Umbilical cord (tissue), 1 donor: ENCODE measurements at regions not wholly inside any gene's neighbourhood (a gene's known extent, or its start where the extent isn't known, plus 50 kb on each side); places are given as distances from the start of the nearest gene placed in this dataset.

Experiments
- DNase-seq: peaks from one replicate; pipeline ENCODE4 v3.0.0-alpha.2; 2015; ENCODE audit warnings: low spot score

DNA sequence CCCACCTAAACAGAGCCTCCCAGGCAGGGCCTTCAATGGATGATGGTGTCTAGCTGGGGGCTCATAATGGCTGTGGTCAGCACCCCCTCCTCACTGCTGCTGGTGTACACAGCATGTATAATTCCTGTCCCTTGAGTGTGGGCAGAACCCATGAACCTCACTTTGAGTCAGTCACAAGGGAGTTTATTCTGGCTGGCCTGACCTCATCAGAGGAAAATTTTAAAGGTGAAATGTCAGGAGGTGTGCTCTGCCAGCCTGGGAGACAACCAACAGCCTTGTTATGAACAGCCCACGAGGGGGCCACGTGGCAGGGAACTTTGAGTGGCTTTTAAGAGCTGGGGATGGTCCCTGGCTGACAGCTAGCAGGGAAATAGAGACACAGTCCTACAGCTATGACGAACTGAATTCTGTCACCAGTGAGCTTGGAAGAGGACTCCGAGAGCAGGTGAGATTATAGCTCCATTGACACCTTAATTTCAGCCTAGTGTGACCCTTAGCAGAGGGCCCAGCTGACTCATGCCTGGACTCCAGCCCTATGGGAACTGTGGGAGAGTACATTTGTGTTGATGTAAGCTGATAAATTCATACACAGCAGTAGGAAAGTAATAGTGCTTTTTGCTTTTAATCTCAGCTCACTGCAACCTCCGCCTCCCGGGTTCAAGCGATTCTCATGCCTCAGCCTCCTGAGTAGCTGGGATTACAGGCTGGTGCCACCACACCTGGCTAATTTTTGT is 73.5 kb upstream of the RUNX3 start:
- no peak for DNase-seq

DNA sequence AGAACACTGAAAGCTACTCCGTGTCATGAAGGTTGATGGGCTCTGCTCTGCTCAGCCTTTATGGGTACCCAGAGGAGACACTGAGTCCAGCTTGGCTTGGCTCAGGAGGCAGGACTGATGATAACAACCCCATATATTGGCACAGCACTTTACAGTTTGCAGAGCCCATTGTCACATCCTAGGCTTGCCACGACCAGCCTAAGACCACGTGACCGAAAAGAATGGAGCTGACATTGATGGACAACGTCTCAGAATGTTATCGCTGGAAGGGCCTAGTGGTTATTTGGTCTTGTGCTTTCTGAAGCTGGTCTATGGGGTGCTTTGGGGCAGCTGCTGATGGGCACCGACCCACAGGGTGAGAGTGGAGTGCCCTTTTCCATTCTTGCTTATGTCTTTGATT is 72.9 kb upstream of the RUNX3 start:
- DNase-seq = no peak

DNA sequence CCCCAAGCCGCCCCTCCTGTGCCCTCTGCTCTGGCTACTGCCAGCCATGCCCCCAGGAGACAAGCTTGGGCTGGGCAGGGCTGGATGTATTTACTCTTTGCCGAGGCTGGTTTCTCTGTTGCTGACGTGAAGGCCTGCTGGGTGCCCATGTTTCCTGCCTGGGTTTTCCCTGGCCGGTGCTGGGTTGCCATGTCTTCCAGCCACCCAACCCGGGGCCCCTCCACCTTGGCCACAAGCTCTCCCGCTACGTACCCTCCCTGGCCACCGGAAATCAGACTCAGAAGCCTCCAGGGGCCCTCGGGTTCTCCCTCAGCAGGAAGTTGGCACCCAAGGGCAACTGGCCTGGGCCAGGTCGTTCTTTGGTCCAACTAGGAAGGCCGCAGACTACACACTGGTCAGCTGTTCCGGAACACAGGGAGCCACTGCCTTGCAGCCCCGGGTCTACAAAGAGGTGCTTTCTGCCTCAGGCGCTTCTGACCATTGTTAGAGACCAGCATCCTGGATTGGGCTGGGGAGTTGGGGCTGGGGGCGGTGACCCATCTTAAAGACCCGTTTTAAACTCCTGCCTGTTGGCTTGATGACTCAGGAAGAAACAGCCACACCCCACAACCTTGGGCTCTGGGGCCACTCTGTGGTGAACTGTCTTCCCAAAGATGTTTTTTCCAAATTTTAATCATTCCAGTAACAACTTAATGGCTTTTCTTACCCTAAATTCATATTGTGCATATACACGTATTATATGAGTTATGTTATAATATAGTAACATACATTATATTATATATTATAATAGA is 71.2 kb upstream of the RUNX3 start:
- no peak for DNase-seq

DNA sequence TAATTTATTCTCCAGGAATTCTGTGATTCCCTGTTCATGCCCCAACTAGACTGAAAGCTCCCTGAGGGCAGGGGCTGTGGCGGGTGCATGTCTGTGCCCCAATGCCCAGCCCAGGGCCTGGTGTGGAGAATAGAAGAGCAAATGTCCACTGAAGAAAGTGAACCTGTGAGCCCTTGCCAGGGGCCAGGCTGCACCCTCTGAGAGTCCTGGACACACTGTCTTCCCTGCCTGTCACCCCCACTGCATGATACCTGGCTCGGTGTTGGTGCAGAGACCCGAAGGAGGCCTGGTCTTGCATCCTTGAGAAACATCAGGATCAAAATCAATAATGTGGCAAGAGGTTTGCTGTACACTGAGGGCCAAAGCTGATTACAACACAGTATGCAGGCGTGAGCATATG is 69.8 kb upstream of the RUNX3 start:
- no peak for DNase-seq

DNA sequence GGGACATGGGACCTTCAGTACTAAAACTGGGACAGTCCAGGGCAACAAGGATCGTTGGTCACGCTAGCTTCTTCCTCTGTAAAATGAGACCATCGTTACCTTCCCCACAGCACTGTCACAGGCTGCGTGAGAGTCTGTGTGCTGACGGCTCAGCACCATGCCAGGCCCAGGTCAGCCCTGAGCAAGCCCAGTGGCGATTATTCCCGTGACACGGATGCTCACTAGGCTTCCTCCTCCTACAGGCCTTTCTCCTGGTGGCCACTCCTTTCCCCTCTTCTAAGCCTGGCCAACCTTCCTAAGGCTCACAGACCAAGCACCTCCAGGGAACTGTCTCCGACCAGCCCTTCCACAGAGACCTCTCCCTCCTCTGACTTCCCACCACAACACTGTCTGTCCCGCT is 69.3 kb upstream of the RUNX3 start:
- no peak for DNase-seq

DNA sequence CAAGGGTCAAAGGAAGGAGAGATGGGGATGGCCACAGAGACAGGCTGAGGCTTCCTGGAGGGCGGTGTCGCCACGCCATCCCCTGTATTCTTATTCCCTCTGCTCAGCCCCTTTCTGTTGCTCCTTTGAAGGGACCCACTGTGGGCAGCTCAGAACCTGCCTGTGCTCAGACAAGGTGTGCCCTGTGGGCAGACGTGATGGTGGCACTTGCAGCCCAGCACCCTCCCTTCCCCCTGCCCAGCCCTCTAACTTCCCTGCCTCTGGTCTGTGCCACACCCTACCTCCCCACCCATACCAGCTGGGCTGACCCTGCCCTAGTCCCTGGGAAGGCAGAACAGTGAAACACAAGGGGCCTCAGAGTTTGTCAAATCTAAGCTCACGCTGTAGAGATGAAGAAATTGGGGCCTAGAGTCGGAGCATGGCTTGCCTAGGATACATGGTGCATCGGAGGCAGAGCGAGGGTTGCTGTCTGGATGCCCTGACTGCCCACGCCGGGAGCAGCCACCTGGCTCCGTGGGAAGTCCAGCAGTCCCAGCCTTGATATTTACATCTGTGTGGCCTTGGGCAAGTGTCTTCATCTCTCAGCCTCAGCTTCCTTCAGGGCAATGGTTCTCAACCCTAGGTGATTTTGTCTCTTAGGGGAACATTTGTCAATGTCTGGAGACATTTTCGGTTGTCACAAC is 68.6 kb upstream of the RUNX3 start:
- DNase-seq = no peak

DNA sequence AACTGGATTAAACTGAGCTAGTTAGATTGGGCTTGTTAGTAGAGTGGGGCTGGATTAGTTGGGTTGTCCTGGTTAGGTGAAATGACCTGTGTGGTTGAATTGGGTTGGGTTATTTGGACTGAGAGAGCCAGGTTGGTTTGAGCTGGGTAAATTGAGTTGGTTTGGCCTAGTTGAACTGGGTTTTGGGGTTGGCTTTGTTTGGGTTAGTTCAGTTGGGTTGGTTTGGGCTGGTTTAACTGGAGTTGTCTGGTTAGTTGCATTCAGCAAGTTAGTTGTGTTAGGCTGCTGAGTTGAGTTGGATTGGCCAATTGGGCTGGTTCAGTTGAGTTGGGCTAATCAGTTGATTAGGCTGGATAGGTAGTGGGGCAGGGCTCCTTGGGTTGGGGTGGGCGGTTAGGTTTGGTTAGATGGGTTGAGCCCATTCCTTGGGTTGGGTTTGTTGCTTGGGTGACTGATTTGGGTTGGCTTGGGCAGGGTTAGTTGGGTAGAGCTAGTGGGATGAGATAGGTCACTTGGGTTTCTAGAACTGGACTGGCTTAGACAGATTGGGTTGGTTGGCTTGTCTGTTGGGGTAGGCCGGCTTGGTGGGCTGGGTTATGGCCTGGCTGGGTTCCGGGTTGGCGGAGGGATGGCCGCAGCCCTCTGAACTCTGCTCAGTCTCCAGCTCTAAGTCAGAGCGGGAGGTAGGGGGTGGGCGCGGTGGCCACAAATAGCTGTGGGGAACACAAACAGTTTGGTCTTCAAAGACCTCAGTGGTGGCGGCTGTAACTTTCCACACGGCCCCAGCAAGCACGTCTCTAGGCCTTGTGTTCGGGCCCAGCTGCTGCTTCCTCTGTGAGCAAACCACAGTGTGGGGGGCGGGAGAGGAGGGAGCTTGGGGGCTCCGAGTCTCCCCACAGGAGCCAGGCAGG is 67.2 kb upstream of the RUNX3 start:
- no peak for DNase-seq

DNA sequence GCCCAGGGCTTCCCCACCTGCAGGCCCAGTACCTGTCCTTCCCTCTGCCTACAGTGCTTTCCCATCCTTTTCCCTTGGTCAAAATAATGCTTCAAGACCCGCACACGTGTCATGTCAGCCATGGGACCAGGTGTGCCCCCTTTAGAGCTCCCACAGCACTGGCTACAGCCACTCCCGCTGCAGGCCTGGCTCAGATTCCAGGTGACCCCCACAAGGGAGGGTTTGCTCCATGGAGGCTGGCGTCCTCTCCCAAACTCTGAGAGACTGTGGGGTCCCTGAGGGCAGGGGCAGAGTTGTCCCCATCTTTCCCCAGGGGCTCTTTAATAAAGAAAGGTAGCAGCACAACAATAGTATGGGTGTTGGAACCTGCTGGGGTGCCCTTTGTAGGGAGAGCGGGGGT is 66.4 kb upstream of the RUNX3 start:
- DNase-seq = no peak

DNA sequence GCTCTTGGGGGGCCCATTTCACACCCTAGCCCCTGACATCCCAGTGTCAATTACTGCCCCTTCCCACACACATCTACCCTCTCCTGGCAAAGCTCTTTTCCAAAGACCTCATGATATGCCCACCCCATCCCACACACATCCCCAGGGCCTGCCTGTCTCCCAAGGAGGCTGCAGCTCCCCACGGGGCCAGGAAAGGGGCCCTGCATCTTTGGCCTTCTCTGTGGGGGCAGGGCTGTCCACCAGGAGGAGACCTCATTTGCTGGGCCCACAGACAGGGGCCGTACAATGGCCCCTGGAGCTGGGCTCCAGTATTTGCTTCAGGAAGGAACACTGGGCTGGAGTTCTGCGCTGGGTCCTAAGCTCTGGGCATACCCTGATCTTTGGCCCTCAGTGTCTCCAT is 65.6 kb upstream of the RUNX3 start:
- DNase-seq = no peak

DNA sequence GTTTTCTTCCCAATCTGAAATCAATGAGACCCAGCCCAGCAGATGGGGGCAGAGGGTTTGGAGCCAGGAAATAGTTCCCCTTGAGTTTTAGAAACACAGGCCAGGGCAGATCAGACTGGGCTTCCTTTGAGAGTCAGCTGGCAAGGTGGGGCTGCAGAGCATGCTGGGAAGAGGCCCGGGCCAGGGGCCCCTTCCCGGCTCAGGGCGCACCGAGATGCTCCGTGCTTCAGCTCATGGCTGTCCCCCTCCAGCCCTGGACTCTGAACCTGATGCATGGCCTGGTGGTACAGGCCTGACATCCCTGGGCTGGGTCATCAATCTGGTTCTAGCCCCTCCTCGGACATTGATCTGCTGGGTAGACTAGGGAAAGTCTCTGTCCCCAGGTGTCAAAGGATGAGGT is 65.1 kb upstream of the RUNX3 start:
- no peak for DNase-seq

DNA sequence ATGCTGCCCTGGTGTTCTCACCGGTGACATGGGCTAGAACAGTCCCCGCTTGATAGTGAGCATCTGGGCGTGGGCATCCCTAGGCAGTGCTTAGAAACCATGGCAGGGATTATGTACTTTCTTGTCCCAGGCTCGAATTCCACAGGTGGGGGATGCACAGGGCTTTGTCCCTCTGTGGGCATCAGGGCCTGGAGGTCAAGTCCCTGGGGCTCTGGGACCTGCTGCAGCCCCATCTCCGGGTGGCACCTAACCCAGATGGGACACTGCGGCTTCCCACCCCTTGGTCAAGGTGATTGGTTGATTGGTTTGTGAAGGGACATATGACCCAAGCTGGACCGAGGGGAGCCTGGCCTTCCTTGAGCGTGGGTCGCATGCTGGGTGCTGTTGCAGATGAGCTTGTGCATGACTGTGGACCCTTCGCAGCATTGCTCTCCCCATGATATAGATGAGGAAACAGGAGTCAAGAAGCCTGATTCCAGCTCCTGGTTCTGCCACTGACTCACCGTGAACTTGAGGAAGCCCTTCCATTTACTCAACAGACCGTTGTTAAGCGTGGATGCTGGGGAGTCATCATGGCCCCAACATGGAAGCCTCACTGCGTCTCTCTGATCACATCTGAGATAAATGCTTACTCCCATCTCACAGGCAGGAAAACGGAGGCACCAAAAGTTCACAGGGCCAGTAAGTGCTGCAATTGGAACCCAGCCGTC is 64.0 kb upstream of the RUNX3 start:
- DNase-seq = no peak

DNA sequence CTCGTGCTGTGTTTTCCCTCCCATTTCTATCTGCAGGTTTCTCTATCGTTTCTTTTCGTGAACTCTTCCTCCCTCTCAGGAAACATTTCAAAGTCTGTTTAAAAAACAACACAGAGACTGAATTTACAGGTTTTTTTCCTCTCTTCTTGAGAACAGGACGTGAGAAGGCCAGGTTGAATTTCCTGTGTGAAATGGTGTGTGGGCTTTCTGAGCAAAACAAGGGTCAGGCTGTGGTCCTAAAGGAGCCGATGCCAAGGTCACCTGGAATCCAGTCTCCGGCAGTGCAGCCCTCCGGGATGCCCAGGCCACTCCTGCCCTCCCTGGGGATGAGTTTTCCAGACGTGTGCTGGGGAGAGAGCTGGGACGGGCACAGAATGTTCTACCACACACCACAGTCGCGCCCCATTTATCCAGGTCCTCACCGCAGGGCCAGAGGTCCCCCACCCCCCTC is 62.7 kb upstream of the RUNX3 start:
- DNase-seq = no peak

DNA sequence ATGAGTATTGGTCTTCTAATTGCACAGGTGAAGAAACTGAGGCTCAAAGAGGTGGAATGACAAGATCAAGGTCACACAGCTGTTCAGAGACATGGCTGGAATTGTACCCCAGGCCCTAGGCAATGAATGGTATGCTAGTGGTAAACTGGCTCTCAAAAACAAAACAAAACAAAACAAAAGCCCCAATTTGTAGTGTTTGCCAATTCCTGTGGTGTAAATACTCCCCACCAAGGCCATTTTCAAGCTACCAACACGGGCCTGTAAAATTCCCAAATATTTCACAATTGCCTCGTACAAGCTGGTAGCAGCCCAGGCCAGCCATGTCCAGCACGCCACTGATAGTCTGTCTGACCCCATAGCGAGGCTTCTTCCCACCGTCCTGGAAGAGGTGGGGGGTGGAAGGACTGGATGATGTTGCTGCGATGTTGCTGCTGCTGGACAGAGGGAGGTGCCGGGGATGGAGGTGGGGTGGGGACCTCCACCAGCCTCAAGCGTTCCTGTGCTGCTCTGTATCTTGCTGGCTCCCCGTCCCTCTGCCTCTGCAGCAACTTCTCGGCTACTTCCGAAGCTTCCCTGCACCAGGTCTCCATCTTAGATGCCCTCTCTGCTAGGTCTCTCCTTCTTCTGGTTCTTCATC is 62.2 kb upstream of the RUNX3 start:
- no peak for DNase-seq

DNA sequence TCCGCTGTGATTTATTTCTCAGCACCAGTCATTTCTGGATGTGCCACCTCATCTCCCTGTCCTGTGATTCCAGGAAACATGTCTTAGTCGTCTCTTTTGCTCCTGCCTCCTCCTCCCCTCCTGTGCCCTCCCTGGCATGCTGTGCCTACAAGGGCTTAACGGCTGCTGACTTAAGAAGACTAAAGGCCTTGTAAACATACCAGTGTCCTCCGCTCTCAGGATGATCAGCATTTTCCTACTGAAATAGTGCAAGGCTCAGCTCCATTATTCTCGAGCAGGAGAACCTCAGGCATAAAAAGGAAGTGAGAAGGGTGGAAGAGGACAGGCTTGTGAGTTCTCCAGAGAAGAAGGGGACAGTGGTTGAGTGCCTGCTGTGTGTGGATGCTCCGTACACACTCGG is 61.6 kb upstream of the RUNX3 start:
- DNase-seq = peak; percentile 31

DNA sequence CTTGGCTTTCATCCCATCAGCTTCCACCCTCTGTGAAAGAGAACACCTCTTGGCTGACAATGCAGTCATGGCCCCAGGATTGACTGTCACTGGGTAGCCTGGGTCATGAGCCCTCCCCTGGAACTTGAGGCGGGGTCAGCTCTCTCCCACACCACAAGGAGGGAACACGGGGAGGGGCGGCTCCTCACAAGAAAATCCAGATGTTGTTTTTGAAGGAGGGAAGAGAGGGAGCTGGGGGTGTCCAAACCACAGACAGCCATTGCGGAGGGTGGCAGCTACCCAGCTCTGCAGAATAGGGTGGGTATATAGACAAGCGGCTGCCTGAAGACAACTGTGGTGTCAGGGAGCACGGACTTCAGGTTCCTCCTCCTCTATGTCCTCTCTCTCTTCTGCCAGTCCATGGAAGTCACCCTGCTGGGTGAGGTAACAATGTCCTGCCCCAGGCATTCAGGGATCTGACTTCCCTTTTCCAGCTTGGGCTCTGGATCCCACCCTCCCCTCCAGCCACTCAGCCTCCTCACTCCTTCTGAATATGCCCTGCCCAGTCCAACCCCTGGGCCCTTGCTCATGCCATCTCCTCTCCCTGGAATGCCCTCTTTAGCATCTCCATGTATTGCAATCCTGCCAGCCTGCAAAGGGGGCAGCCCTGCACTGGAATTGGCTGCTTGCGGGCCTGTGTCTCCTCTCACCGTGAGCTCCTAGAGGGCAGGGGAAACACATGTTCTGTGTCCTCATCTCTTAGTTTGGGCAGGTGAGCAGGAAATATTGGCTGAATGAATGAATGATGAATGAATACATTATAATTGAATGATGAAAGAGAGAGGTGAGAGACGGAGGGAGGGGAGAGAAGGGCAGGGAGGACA is 60.9 kb upstream of the RUNX3 start:
- no peak for DNase-seq

DNA sequence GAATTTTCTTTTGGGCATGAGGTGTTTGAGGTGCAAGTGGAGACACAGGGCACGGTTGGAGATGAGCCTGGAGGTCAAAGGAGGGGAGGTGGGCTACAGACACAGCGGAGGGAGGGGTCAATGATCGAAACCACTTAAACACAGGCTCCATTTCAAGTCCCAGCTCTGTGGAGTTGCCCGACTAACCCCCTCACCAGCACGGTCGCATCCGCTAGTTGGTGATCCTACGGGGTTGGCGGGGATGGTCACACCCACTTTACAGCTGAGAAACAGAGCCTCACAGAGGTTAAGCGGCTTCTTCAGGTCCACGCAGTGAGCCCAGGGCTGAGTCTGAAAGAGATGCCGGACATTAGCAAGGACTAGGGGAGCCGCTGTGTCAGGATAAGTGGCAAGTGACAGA is 60.1 kb upstream of the RUNX3 start:
- no peak for DNase-seq

DNA sequence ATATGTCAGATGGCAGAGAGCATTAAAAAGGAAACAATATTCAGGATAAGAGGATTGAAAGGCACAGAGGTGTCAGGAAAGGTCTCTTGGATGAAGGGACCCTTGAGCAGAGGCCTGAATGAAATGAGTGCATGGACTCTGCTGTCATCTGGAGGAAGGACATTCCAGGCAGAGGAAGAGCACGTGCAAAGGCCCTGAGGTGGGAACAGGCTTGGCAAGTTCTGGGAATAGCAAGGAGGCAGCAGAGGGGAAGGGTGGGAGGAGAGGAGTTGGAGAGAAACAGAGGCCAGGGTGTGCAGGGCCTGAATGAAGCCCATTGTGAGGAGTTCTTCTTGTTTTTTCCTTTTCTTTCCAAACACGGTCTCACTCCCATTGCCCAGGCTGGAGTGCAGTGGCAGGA is 59.0 kb upstream of the RUNX3 start:
- no peak for DNase-seq

DNA sequence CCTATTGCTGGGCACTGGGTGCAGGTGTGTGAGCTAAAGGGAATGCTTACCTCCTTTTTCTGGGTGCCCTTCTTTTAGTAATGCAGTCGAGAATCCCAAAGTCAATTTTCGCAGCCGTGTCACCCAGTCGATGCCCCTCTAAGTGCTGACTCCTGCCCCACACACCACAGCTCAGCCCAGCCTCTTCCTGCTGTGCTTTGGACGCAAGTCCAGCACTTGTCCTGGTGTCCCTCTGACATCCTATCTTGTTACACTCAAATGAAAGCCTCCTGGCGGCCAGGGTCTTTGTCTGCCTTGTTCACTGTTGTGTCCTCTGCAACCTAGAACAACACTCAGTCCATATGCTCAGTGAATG is 58.5 kb upstream of the RUNX3 start:
- DNase-seq = no peak

DNA sequence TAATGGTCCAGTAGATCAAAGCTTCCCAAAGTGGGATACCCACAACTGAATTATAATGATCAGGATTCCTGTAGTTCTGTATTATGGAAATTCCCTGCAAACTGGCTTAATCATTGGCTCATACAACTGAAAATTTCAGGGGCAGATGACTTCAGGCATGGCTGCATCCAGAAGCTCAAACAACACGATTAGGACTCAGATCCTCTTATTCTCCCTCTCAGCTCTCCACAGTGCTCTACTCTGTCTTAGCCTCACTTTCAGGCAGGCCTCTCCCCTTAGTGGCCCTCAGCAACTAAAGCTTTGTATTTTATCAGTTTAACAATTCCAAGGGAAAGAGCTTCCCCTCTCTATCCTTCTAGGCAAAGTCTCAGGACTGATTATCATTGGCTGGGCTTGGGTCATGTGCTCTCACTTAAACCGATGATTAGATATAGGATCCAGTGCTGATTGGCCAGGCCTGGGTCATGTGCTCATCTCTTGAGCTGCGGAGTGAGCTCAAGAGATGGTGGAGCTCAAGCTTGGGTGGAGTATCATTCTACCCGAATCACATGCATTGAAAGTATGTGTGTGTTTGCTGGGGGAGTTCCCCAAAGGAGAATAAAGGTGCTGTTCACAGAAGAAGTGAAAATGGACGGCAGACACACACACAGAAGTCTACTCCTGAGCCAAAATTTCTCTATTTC is 57.9 kb upstream of the RUNX3 start:
- no peak for DNase-seq
